Mesenteric fat pad (tissue), 1 donor: ENCODE measurements at regions not wholly inside any gene's neighbourhood (a gene's known extent, or its start where the extent isn't known, plus 50 kb on each side); places are given as distances from the start of the nearest gene placed in this dataset.

Experiments used
- DNase-seq: peaks from one replicate; pipeline ENCODE4 v3.0.0-alpha.2; 2020; ENCODE audit warnings: low spot score
- donor health status: DM: yes; HTN: yes; CAD: no.

DNA sequence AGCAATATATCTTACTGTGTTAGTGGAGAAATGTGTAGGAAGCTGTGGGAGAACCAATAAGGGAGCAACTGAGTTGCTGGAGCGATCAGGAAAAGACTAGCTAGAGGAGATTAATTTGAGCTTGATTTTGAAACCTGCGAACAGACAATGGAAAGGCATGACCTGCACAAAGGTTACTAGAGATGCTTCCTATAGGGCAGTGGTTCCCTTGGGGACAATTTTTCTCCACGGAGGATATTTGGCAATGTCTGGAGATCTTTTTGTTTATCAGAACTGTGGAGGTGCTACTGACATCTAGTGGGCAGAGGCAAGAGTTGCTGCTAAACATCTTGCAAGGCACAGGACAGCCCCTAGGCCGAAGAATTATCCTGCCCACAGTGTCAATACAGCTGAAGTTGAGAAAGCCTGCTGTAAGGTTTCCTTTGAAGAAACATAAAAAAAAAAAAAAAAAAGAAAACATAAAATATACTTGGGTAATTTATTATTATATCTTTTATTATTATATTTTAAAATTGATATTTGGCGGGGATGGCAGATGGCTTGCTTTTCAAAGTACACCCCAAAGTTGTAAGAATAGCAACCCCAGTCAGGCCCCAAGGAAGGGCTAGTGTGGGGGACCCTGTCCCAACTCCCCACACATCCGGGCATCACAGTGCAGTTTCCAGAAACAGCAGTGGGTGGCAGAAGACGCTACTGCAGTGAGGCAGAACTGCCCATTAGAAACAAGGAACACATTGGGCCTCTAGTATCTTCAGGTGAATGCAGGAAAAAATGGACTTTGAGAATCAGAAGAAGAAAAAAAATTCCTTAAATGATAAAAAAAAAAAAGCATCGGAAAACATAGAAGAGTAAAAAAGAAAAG, 481.6 kb downstream of the SH2D4B start:
- no peak for DNase-seq

DNA sequence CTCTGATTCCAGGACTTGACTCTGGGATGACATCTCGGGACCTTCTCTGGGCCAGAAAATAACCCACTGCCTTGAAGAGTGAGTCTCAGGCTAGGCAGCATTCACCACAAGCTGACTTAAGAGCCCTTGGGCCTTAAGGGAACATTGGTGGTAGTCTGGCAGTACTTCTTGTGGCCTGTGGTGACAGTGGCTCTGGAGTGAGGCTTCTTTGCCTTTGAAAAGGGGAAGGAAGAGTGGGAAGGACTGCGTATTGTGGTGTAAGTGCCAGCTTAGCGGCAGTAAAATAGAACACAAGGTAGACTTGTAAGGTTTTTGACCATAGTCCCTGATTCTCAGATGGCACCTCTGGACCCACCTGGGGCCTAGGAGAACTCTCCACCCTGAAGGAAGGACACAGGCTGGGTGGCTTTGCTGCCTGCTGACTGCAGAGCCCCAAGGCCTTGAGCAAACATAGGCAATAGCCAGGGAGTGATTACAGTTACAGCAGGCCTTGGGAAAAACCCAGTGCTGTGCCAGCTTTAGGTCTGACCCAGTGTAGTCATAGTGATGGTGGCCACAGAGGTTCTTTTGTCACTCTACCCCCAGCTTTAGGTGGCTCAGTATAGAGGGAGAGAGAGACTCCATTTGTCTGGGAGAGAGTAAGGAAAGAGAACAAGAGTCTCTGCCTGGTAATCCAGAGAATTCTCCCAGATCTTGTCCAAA, 483.9 kb downstream of the SH2D4B start:
- DNase-seq = no peak

DNA sequence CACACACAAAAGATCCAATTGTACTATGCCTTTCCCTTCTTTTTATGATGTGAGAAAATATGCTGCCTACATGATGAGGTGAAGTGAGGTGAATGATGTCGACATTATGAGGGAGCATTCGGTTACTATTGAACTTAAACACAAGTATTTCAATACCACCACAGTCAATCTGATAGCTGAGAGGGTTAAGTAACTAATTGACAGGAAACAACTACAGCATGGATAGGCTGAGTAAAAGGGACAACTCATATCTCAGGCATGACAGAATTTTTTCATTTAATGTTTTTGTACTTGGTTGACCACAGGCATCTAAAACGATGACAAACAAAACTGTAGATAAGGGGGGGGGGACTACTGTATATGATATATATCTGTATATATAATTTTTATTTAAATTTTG, 488.9 kb downstream of the SH2D4B start:
- no peak for DNase-seq

DNA sequence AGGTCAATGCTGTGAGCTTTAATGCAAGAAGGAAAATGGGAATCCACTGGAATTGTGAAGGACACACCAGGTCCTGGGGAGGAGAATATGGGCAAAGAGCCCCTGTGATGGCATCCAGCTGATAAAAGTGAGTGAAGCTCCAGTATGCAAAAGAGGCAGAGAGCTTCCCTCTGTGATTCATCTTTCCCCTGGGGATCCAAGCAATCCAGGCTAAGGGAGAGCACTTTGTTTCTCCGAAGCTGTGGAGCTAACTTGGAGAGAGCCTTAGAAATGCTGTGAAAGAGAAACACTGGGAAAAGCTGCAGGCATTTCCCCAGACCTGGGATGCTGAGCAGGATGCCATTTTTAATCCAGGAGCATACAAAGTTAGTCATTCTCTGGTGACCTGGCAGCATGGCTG, 489.5 kb downstream of the SH2D4B start:
- DNase-seq = no peak

DNA sequence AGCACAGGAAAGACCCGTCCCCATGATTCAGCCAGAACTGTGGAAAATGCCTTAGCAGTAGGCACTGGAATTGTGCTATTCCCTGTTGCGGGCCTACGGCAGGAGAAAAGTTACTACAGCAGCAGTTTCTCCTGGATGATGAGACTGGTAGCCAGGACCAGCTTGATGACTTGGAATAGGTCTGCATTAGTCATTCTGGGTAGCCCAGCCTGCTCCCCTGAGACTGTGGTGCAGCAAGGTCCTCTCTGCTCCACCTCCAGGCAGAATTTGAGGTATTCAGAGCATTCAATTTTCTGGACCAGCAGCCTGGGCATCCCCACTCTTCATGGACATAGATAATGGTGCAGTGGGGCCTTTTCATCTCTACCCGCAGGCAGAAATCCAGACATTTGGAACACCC, 490.0 kb downstream of the SH2D4B start:
- no peak for DNase-seq

DNA sequence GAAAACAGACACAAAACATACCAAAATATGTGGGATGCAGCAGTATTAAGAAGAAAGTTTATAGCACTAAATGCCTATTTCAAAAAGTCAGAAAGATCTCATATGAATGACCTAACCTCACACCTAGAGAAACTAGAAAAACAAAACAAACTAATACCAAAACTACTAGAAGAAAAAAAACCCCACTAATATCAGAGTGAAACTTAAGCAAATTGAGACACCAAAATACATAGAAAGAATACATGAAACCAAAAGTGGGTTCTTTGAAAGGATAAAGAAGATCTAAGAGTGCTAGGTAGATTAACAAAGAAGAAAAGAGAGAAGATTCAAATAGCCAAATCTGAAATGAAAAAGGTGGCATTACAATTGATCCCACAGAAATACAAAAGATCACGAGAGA, 494.1 kb downstream of the SH2D4B start:
- no peak for DNase-seq

DNA sequence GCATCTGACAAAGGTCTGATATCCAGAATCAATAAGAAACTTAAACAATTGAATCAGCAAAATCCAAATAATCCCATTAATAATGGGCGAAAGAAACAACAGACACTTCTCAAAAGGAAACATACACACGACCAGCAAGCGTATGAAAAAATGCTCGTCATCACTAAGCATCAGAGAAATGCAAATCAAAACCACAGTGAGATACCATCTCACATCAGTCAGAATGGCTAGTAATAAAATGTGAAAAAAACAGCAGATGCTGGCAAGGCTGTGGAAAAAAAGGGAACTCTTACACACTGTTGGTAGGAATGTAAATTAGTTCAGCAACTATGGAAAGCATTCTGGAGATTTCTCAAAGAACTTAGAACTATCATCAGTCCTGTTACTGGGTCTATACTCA, 496.7 kb downstream of the SH2D4B start:
- DNase-seq = no peak

DNA sequence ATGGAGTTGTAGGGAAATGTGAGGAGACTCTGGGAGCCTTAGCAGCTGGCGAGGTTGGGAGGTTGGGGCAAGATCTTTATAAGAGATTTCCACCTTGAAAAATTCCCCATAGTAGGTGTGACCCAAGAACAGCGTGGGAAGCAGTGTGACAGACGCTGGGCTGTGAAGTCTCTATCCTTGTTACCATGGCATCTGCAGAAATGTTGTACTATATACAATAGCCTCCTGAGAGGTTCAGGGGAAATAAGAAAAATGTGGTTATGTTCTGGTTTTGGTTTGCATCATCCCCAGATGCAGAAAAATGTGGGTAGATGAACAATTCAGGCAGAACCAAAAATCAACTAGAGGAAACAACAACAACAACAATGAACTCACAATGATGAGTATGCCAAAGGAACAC, 498.6 kb downstream of the SH2D4B start:
- no peak for DNase-seq

DNA sequence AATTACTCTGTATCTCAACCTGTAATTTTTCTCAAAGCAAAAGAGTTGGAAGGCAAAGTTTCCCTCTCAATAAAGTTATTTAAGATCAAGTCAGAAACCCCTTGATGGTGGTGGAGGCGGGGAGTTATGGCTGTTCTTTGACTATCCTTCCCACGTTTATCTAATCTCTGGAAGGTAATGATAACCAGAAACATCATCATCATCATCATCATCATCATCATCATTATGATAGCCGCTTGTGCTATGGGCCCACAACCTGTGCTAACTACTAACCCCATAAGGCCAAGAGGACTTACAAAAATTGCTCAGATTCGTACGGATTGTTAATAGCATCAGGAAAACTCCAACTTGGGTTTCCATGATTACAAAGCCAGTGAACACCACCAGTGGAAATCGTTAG, 502.3 kb downstream of the SH2D4B start:
- DNase-seq = no peak

DNA sequence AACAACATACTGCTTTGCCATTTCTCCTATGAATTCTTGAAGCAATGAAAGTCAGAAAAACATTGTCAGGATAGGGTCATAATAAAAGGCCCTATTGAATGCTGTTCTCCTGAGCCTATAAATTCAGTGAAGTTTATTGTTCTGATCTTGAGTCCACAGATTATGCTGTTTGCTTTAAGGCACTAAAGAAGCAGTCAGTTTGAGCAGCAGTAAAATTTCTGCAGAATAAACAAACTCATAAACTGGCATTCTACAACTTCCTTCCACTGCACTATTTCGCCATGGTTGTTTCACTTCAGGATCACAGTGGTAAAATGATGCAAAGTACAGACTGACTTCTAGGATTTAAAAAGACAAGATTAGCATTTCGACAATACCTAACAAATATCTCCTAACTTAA, 503.2 kb downstream of the SH2D4B start:
- DNase-seq = no peak

DNA sequence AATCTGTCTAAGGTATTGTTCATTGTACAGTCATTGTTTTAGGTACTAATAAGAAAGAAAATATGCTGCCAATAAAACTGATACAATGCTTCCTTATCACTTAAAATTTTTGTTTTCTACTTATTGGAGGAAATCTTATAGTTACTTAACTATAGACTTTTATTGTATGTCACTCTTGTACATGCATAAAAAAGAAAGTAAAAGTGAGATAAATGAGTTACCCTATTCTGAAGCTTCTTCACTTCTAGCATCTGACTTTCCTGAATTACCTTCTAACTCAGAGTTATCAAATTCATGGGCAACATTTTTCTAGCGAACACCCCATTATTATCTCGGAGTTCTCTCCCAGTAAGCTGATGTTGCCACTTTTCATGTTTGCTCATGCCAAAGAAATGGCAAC, 504.9 kb downstream of the SH2D4B start:
- no peak for DNase-seq

DNA sequence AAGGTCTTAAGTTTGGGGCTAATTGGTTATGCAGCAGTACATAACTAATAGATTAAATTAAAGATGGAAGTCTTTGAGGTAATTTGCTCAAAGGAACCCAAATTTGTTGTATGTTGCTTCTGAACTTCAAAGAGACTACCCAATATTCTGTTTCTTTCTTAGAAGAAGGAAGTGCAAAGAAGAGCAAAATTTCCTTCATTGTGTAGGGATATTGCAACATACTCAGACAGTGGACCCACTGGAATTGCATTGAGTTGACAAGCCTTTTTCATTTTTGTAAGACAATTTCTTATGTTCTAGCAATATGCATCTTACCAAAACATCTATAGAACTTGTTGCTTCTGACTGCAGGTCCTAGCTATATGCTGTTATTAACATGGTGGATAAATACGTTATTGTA, 527.8 kb downstream of the SH2D4B start:
- no peak for DNase-seq

DNA sequence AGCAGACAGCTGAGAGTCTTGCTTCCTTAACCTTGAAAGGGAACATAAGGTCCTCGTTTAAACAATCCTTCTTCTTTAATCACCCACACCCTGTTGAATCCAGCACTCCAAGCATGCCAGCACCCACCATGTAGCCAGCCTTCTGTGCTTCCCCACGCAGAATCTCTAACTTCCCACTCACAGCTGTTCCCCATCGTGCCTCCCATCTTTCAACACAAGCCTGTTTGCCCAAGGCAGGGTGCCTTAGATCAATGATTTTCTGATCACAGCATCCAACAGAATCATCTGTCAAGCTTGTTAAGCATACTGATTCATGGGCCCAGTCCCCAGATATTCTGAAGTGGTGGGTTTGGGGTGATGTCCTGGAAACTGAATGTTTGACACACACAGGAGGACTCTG, 530.8 kb downstream of the SH2D4B start:
- DNase-seq = no peak

DNA sequence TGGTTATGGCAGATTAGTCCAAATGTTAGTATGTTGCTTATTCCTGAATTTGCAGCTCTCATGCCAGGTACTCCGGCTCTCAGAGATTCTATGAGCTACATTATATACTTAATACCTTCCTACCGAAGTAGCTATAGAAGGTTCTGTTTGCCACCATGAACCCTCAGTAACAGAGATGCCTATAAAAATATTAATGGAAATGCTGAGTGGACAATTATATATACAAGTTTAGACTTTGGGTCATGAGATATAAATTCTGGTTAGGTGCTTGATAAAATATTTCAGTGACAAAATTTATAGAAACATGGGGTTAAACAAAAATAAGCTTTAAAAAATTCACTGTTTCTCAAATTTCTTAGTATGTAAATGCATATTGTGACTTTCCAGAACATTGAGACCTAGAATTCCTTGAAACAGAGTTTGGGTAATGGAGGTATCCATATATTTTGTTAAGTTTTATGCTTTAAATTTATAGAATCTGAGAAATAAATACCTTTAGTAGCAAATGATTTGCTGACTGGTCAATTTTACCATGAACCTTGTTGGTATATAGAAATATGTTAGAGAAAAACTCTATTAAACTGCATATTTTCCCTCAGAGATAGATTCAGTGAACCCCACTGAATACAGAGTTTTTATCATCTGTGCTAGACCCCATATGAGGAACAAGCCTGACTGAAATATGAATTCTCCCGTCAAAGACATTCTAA, 533.5 kb downstream of the SH2D4B start:
- DNase-seq = no peak

DNA sequence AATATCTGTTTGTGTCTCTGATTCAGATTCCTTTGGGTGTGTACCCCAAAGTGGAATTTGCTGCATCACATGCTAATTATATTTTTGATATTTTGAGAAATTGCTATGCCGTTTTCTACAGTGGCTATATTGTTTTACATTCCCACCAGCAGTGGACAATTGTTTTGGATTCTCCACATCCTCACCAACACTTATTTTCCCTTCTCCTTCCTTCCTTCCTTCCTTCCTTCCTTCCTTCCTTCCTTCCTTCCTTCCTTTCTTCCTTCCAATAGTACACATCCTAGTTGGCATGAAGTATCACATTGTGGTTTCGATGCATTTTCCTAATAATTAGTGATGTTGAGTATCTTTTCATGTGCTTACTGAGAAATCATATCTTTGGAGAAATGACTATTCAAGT, 535.5 kb downstream of the SH2D4B start:
- DNase-seq = no peak

DNA sequence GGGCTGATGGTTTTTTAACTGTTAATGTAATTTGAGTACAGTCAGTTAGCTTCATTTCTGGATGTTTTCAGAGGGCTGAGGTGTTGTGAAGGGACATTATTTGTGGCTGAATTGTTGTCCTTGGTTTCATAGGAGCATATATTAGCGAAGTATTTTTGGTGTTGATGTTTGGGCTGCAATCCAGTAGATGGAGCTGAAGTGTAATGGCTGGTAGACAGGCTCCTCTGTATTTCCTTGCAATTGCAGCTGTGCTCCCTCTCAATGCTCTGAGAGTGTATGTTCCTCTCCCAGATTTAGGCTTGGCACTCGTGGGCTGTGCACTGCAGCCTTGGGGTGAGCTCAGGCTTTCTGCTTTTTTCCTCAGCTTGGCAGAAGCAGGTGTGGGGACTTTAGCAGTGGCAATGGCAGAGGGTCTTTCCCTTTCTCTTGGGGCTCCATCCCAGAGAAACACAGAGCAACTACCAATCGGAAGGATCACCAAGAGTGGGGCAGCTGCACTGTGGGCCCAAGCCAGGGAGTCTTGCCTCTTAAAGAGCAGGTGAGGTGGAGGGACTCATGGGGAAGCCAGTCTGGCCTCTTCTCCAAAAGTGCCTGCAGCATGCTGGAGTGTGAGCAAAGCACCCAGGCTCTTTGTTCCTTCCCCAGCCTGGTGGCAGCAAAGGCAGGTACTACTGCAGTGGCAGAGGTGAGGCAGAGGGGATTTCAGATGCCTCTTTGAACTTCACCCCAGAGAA, 544.4 kb downstream of the SH2D4B start:
- DNase-seq = no peak

DNA sequence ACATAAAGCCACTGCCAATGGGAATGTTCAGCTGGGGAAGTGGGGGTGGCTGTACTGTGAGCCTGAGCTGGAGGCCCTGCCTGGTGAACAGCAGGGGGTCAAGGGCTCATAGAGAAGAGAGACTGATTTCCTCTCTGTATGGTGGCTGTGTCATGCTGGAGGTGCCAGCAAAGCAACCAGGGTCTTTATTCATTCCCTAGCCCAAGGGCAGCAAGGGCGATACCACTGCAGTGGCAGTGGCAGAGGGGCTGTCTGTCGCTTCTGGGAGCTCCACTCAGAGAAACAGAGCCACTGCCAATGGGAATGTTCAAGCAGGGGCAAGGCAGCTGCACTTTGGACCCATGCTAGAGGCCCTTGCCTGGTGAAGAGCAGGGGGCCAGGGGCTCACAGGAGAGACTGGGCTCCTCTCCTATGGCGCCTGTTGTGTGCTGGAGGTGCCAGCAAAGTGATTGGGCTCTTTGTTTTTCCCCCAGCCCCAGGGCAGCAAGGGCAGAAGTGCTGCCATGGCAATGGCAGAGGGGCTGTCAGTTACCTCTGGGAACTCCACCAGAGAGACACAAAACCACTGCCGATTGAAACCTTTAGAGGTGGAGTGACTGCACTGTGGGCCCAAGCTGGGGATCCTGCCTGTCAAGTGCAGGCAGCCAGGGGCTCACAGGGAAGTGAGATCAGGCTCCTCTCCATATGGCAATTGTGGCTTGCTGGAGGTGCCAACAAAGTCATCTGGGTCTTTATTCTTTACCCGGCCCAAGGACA, 545.1 kb downstream of the SH2D4B start:
- no peak for DNase-seq

DNA sequence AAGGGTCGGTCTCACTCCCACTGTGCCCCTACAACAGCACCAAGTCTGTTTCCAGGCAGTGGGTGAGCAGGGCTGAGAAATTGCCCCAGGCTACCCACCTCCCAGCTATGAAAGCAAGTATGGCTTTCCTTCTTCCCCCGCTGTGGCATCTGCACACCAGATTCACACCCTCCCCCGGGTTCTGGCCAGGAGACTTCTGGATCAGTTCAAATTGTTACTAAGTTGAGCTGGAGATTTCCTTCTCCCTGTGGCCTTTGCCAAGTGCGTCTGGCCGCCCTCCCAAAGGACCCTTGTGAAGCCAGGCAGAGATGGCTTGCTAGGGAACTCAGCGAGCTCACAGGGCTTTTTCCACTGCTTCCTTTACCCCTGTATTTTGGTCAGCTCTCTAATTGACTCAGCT, 555.4 kb downstream of the SH2D4B start:
- no peak for DNase-seq

DNA sequence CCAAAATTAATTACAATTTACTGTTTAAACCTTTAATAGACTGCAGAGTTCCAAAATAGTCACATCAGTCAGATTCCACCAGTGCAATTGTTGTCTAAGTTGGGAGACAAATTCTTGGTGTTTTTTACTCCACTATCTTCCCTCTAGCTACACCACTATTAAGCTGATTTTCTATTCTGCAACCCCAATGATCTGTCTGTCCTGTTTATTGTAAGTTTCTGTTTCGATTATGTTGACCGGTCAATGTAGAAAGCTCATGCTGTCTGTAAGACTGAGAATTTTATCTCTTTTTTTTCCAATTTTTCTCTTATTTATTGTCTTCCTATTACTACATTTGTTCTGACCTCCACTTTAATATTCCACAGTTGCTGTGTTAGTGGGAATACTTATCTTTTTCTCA, 557.5 kb downstream of the SH2D4B start:
- no peak for DNase-seq

DNA sequence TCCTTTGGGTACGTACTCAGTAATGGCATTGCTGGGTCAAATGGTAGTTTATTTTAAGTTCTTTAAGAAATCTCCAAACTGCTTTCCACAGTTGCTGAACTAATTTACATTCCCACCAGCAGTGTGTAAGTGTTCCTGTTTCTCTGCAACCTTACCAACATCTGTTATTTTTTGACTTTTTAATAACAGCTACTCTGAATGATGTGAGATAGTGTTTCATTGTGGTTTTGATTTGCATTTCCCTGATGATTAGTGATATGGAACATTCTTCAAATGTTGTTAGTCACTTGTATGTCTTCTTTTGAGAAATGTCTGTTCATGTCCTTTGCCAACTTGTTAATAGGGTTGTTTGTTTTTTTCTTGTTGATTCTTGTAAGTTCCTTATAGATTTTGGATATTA, 558.9 kb downstream of the SH2D4B start:
- no peak for DNase-seq

DNA sequence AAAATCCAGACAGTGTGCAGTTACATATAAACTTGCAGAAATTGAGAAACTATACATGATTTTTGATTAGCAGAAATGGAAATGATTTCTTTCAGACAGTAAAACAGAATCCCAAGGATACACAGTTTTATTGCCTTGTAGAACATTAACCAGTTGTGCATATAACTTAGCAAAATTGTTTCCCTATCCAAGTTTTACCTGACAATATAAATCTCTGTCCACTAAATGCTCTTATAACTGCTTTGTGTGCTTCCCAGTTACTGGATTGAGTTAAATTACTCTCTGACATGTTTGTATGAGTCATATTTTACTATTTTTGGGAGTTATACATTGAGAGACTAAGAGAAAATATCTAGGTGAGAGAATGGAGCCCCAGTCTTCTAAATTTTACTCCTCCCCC, 563.4 kb downstream of the SH2D4B start:
- DNase-seq = no peak
